ENCODE measurements at regions not wholly inside any gene's neighbourhood (a gene's known extent, or its start where the extent isn't known, plus 50 kb on each side); places are given as distances from the start of the nearest gene placed in this dataset.

DNA sequence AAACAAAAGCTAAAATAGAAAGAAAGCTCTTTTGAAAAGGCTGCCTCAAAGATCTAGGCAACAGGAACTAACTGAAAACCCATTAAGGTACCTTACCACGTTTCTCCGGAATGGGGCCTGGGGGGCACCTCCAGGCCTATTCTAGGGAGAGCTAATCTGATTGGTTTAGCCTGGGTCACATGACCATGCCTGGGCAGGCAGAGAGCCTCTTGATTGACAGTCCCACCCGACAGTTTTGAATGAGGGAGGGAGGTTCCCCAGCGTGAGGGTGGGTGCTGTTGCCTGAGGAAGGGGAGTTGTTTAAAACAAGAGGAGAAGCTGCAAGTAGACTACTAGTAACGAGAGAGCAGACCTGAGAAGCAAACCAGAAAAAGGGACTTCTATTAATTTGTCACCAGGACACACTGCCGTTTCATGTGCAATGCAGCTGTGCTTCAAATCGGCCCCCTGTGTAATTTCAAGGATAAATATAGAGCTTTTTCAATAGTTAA is 143.4 kb upstream of the HS3ST2 start:
- ATAC-seq (peak in 3 of 4 donors; percentile 78 to 92 (median 87)), DNase-seq (no peak)
- TF ChIP-seq, protein P1, sequence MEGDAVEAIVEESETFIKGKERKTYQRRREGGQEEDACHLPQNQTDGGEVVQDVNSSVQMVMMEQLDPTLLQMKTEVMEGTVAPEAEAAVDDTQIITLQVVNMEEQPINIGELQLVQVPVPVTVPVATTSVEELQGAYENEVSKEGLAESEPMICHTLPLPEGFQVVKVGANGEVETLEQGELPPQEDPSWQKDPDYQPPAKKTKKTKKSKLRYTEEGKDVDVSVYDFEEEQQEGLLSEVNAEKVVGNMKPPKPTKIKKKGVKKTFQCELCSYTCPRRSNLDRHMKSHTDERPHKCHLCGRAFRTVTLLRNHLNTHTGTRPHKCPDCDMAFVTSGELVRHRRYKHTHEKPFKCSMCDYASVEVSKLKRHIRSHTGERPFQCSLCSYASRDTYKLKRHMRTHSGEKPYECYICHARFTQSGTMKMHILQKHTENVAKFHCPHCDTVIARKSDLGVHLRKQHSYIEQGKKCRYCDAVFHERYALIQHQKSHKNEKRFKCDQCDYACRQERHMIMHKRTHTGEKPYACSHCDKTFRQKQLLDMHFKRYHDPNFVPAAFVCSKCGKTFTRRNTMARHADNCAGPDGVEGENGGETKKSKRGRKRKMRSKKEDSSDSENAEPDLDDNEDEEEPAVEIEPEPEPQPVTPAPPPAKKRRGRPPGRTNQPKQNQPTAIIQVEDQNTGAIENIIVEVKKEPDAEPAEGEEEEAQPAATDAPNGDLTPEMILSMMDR (IDR thresholded peaks at IDR 0.05), result no peak
- Histone ChIP-seq H3K4me3 (no peak overlapping the region), H3K4me1 (no peaks in the 10 kb centered on the region), H3K27me3 (ENCODE audit: insufficient read depth in 3 of 3, low read length in 2 of 3) (peaks cover 0 to 9% (median 0%) of the 10 kb centered on the region in 3 donors), H3K9me3 (no peaks in the 10 kb centered on the region), H3K27ac (no peak overlapping the region), H3K36me3 (ENCODE audit: insufficient read depth in 1 of 2, low read depth in 1 of 2) (no peaks in the 10 kb centered on the region)
- WGBS, 3 donors, result 12 to 14% (median 12%) methylated on average over 7 of the region's 7 CpGs
- intact Hi-C loops (cut with DNase I), result no loop called here

DNA sequence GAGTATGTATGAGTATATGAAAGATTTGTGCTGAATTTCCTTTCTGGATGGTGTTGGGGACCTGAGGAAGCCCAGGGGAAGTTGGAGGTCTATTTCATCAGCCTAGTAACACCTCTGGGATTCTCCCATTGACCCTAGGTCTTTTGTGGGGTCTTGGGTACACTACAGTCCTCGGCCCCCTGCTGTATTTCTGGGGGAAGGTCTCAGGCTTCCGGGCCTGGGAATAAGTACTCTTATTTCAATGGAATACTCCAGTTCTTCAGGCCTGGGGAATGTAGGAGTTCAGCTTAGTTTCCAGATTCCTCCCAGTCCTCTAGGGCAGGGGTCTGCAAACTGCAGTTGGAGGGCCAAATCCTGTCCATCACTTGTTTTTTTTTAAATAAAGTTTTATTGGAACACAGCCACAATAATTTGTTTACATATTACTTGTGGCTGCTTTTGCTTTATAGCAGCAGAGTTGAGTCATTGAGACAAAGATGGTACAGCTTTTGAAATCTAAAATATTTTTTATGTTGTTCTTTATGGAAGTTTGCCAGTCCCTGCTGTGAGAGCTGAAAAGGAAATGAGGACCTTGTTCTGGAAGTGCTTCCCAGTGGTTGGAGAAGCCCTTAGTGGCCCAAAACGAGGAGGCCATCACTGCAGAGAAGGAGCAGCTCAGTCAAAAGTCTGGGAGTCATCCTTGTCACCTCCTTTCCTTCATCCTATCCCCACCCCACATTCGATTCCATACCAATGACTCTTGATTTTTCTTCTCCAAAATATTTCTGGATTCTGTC is 142.5 kb upstream of the HS3ST2 start:
- Histone ChIP-seq H3K4me3 (no peak overlapping the region), H3K27me3 (ENCODE audit: insufficient read depth in 3 of 3, low read length in 2 of 3) (peaks cover 0 to 9% (median 0%) of the 10 kb centered on the region in 3 donors), H3K36me3 (ENCODE audit: insufficient read depth in 1 of 2, low read depth in 1 of 2) (no peaks in the 10 kb centered on the region), H3K27ac (no peak overlapping the region), H3K4me1 (no peaks in the 10 kb centered on the region), H3K9me3 (no peaks in the 10 kb centered on the region)
- ATAC-seq, result no peak
- DNase-seq, result no peak
- WGBS, 3 donors, result 73 to 77% (median 73%) methylated on average over 4 of the region's 4 CpGs
- TF ChIP-seq, protein P1 (IDR thresholded peaks at IDR 0.05), result no peak
- intact Hi-C loops (cut with DNase I), result no loop called here

DNA sequence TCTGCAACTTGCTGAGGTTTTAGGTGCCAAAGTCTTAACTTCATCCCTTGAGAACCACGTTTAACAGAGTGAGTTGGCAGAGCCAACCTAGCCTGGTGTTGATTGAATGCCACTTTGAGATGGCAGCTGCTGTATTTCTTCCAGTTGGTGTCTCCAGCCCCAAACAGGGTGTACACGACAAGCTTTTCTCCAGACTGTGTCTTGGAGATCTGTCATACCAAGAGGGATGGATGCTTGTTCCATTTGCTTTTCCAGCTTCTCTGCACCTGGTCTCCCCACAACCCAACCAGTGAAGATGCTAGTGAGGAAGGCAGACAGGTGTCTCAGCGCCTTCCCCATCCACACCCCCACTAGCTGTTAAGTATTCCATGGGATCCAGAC is 141.1 kb upstream of the HS3ST2 start:
- DNase-seq, result no peak
- WGBS, 3 donors, result 51 to 57% (median 54%) methylated on average over 3 of the region's 3 CpGs
- ATAC-seq, result no peak

DNA sequence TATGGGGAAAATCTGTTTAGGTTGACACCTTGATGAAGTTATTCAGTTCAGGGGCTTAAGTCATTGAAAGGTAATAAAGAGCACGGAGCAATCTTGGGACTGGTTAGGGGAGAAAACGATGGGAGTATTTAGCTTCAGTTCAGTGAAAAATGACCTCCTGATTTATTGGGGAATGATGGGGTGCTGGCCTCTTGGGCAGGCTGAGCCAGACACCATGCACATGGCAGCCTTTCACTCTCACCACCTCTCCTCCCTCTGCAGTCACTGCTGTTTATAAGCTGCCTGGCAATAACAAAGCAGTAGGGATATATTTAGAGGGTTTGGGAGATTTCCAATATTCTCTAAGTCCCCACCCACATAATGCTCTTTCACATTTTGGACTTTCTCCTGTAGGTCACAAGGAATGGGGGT is 140.5 kb upstream of the HS3ST2 start:
- TF ChIP-seq, protein P1 (IDR thresholded peaks at IDR 0.05), result no peak
- ATAC-seq (peak in 3 of 4 donors; percentile 40 to 66 (median 63)), DNase-seq (no peak)
- intact Hi-C loops (cut with DNase I), result no loop called here
- WGBS, 3 donors, result 20 to 32% (median 24%) methylated on average over 2 of the region's 2 CpGs
- no peak overlapping the region for H3K4me3 ChIP-seq
- no peaks in the 10 kb centered on the region for H3K36me3 ChIP-seq (ENCODE audit: insufficient read depth in 1 of 2, low read depth in 1 of 2)
- no peak overlapping the region for H3K27ac ChIP-seq
- peaks cover 0 to 3% (median 0%) of the 10 kb centered on the region in 3 donors for H3K27me3 ChIP-seq (ENCODE audit: insufficient read depth in 3 of 3, low read length in 2 of 3)
- H3K4me1 ChIP-seq, result no peaks in the 10 kb centered on the region
- no peaks in the 10 kb centered on the region for H3K9me3 ChIP-seq

More for the DNA sequence above, 141.1 kb upstream of the HS3ST2 start:
- Histone ChIP-seq H3K27ac (no peak overlapping the region), H3K4me3 (no peak overlapping the region), H3K36me3 (ENCODE audit: insufficient read depth in 1 of 2, low read depth in 1 of 2) (no peaks in the 10 kb centered on the region), H3K4me1 (no peaks in the 10 kb centered on the region), H3K27me3 (ENCODE audit: insufficient read depth in 3 of 3, low read length in 2 of 3) (peaks cover 0 to 4% (median 0%) of the 10 kb centered on the region in 3 donors), H3K9me3 (no peaks in the 10 kb centered on the region)
- TF ChIP-seq, protein P1 (IDR thresholded peaks at IDR 0.05), result no peak
- intact Hi-C loops (cut with DNase I), result no loop called here
